ENCODE measurements at regions not wholly inside any gene's neighbourhood (a gene's known extent, or its start where the extent isn't known, plus 50 kb on each side); places are given as distances from the start of the nearest gene placed in this dataset.
A peak's percentile ranks its signal among the peaks of the same experiment; 100 is the strongest.

GRCh38 chr20:12698817-12699216 lies 310.0 kb upstream of the SPTLC3 start:
- no peaks in the 10 kb centered on the region for H3K27me3 Mint-ChIP-seq
- no peak for DNase-seq (ENCODE audit: low spot score, unreplicated experiment)
- H3K36me3 Mint-ChIP-seq (ENCODE audit: insufficient read depth): no peaks in the 10 kb centered on the region
- no peak overlapping the region for H3K4me3 Mint-ChIP-seq (ENCODE audit: low read depth)
- no peak for TF ChIP-seq CTCF (IDR thresholded peaks at IDR 0.05; ENCODE audit: unreplicated experiment)
- peak overlapping the region; percentile 26 for H3K27ac Mint-ChIP-seq
- no peaks in the 10 kb centered on the region for H3K9me3 Mint-ChIP-seq (ENCODE audit: low read depth)
- H3K4me1 Mint-ChIP-seq (ENCODE audit: low read depth): peaks cover 34% of the 10 kb centered on the region

- Mint-ChIP-seq H3K4me3 (ENCODE audit: low read depth) (no peak overlapping the region), H3K9me3 (ENCODE audit: low read depth) (no peaks in the 10 kb centered on the region), H3K27me3 (no peaks in the 10 kb centered on the region), H3K27ac (peak overlapping the region; percentile 4), H3K36me3 (ENCODE audit: insufficient read depth) (no peaks in the 10 kb centered on the region), H3K4me1 (ENCODE audit: low read depth) (peaks cover 34% of the 10 kb centered on the region)
- TF ChIP-seq CTCF (IDR thresholded peaks at IDR 0.05; ENCODE audit: unreplicated experiment): no peak
- no peak for DNase-seq (ENCODE audit: low spot score, unreplicated experiment)
These were observed 309.2 kb upstream of the SPTLC3 start for GRCh38 chr20:12699374-12700228.

GRCh38 chr20:12700701-12701100 lies 308.1 kb upstream of the SPTLC3 start:
- Mint-ChIP-seq H3K36me3 (ENCODE audit: insufficient read depth) (no peaks in the 10 kb centered on the region), H3K9me3 (ENCODE audit: low read depth) (no peaks in the 10 kb centered on the region), H3K27ac (no peak overlapping the region), H3K27me3 (no peaks in the 10 kb centered on the region), H3K4me3 (ENCODE audit: low read depth) (no peak overlapping the region), H3K4me1 (ENCODE audit: low read depth) (peaks cover 34% of the 10 kb centered on the region)
- no peak for DNase-seq (ENCODE audit: low spot score, unreplicated experiment)
- no peak for TF ChIP-seq CTCF (IDR thresholded peaks at IDR 0.05; ENCODE audit: unreplicated experiment)

- Mint-ChIP-seq H3K27ac (no peak overlapping the region), H3K27me3 (no peaks in the 10 kb centered on the region), H3K36me3 (ENCODE audit: insufficient read depth) (no peaks in the 10 kb centered on the region), H3K4me1 (ENCODE audit: low read depth) (peaks cover 25% of the 10 kb centered on the region), H3K9me3 (ENCODE audit: low read depth) (no peaks in the 10 kb centered on the region), H3K4me3 (ENCODE audit: low read depth) (no peak overlapping the region)
- no peak for DNase-seq (ENCODE audit: low spot score, unreplicated experiment)
- no peak for TF ChIP-seq CTCF (IDR thresholded peaks at IDR 0.05; ENCODE audit: unreplicated experiment)
These were observed 306.5 kb upstream of the SPTLC3 start for GRCh38 chr20:12702312-12702711.

- H3K4me1 Mint-ChIP-seq (ENCODE audit: low read depth): peaks cover 23% of the 10 kb centered on the region
- H3K9me3 Mint-ChIP-seq (ENCODE audit: low read depth): peaks cover 8% of the 10 kb centered on the region
- H3K27ac Mint-ChIP-seq: no peak overlapping the region
- H3K27me3 Mint-ChIP-seq: peaks cover 3% of the 10 kb centered on the region
- no peak overlapping the region for H3K4me3 Mint-ChIP-seq (ENCODE audit: low read depth)
- no peak for DNase-seq (ENCODE audit: low spot score, unreplicated experiment)
- no peak for TF ChIP-seq CTCF (IDR thresholded peaks at IDR 0.05; ENCODE audit: unreplicated experiment)
- H3K36me3 Mint-ChIP-seq (ENCODE audit: insufficient read depth): no peaks in the 10 kb centered on the region
These were observed 293.4 kb upstream of the SPTLC3 start for GRCh38 chr20:12715371-12715770.

All from progenitor cell of endocrine pancreas (in vitro differentiated cells).